CD4-positive, alpha-beta T cell treated with Interleukin-15 for 4 hours (primary cell): ENCODE measurements at regions not wholly inside any gene's neighbourhood (a gene's known extent, or its start where the extent isn't known, plus 50 kb on each side); places are given as distances from the start of the nearest gene placed in this dataset.
"Not testable (repeated sequence)": the region's sequence is repeated elsewhere in the genome, so short reads cannot be mapped to it uniquely, and the experiment has no call there.

Experiments
- DNase-seq: peaks from one replicate; pipeline ENCODE4 v3.0.0-alpha.2; 2020; ENCODE audit warnings: low spot score

- DNase-seq: no peak
Measured at GRCh38 chr11:129729216-129729615, 86.4 kb upstream of the TMEM45B start.

- no peak for DNase-seq
Measured at GRCh38 chr11:129729823-129730222, 85.8 kb upstream of the TMEM45B start.

- no peak for DNase-seq
Measured at GRCh38 chr11:129731316-129731715, 84.3 kb upstream of the TMEM45B start.

- DNase-seq: no peak
Measured at GRCh38 chr11:129732941-129733340, 82.7 kb upstream of the TMEM45B start.

- DNase-seq: no peak
Measured at GRCh38 chr11:129733384-129733783, 82.3 kb upstream of the TMEM45B start.

- no peak for DNase-seq
Measured at GRCh38 chr11:129733981-129734380, 81.7 kb upstream of the TMEM45B start.

- no peak for DNase-seq
Measured at GRCh38 chr11:129734654-129735053, 81.0 kb upstream of the TMEM45B start.

- DNase-seq: no peak
Measured at GRCh38 chr11:129737831-129738230, 77.8 kb upstream of the TMEM45B start.

- DNase-seq: no peak
Measured at GRCh38 chr11:129738242-129738641, 77.4 kb upstream of the TMEM45B start.

GRCh38 chr11:129739339-129739738, 76.3 kb upstream of the TMEM45B start:
- no peak for DNase-seq

GRCh38 chr11:129740125-129740719, 75.4 kb upstream of the TMEM45B start:
- DNase-seq: no peak

GRCh38 chr11:129743112-129743815, 72.4 kb upstream of the TMEM45B start:
- no peak for DNase-seq

GRCh38 chr11:129747071-129747470, 68.6 kb upstream of the TMEM45B start:
- DNase-seq: no peak

- no peak for DNase-seq
Measured at GRCh38 chr11:129749141-129749540, 66.5 kb upstream of the TMEM45B start.

GRCh38 chr11:129750343-129751292, 65.0 kb upstream of the TMEM45B start:
- peak; percentile 70 for DNase-seq

- no peak for DNase-seq
Measured at GRCh38 chr11:129751511-129751910, 64.1 kb upstream of the TMEM45B start.

GRCh38 chr11:129763569-129763968, 52.1 kb upstream of the TMEM45B start:
- DNase-seq: not testable (repeated sequence)

GRCh38 chr11:129764204-129764603, 51.4 kb upstream of the TMEM45B start:
- DNase-seq: not testable (repeated sequence)
